Testis (tissue), 2 donors: ENCODE measurements at regions not wholly inside any gene's neighbourhood (a gene's known extent, or its start where the extent isn't known, plus 50 kb on each side); places are given as distances from the start of the nearest gene placed in this dataset.
A peak's percentile ranks its signal among the peaks of the same experiment; 100 is the strongest.

Experiments used
- DNase-seq: peaks from one replicate; pipeline ENCODE4 v3.0.0-alpha.2; 2019
- H3K27ac ChIP-seq, 2 donors: fragments of 200-600 bp; sonication (generic); one replicate each; pipeline ENCODE4 v1.5.1; 2019
- H3K27me3 ChIP-seq: fragments of 200-600 bp; sonication (generic); one replicate; pipeline ENCODE4 v1.5.1; 2019
- H3K36me3 ChIP-seq: fragments of 200-600 bp; sonication (generic); one replicate; pipeline ENCODE4 v1.5.1; 2017; ENCODE audit warnings: low read depth; ENCODE audit errors: missing control alignments
- H3K4me1 ChIP-seq: fragments of 200-600 bp; sonication (generic); one replicate; pipeline ENCODE4 v1.5.1; 2019
- H3K4me3 ChIP-seq, 2 donors: fragments of 200-600 bp; sonication (generic); one replicate each; pipeline ENCODE4 v1.5.1; 2017 to 2019
- H3K9me3 ChIP-seq: fragments of 200-600 bp; sonication (generic); one replicate; pipeline ENCODE4 v1.5.1; 2017
- CTCF ChIP-seq, 3 experiments: fragments of 450-650 bp in 2 of 3; fragments of 200-600 bp in 1 of 3; sonication (generic) in 1 of 3; IDR thresholded peaks; one replicate each; pipeline ENCODE4 v1.5.1; 2016 to 2019; ENCODE audit warnings: antibody characterized with exemption in 3 of 3, mild to moderate bottlenecking in 2 of 3, moderate library complexity in 1 of 3
- POLR2A ChIP-seq: fragments of 450-650 bp; IDR thresholded peaks from one replicate; pipeline ENCODE4 v1.6.1; 2017; ENCODE audit warnings: antibody characterized with exemption, mild to moderate bottlenecking, moderate library complexity
- WGBS, 2 donors: methylation state at CpG; one replicate each; pipeline ENCODE4 v1.1.5; 2018; 5-methylcytosine and 5-hydroxymethylcytosine counted together
- intact Hi-C: fragments of 100-400 bp; cut with DNase I; formaldehyde crosslinking; loops from one replicate; pipeline ENCODE4 v1.15.1; 2023; ENCODE audit warnings: low total_unique reads

DNA sequence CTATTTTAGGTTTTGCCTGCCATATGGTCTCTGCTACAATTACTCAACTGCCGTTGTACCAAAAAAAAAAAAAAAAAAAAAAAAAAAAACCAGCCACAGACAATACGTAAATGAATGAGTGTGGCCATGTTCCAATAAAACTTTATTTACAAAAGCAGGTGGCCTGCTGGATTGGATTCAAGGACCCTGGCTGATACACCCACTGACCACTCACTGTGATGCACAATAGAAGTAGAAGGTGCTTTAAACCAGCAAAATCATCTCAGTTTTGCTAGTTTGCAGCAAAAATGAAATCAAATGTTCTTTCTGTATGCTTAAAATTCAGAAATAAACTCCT is 137.4 kb downstream of the AKAIN1 start:
- H3K36me3 ChIP-seq: no peaks in the 10 kb centered on the region
- 12 to 24% methylated on average over 2 of the region's 2 CpGs for WGBS, 2 donors
- H3K27ac ChIP-seq: no peak overlapping the region
- peak overlapping the region in 1 of 2 donors; percentile 29 for H3K4me3 ChIP-seq
- H3K27me3 ChIP-seq: no peaks in the 10 kb centered on the region
- TF ChIP-seq CTCF (IDR thresholded peaks at IDR 0.05): no peak
- TF ChIP-seq POLR2A: no peak
- intact Hi-C loops: no loop called here
- no peaks in the 10 kb centered on the region for H3K9me3 ChIP-seq
- no peak for DNase-seq
- H3K4me1 ChIP-seq: no peaks in the 10 kb centered on the region

- H3K4me1 ChIP-seq: no peaks in the 10 kb centered on the region
- H3K27me3 ChIP-seq: no peaks in the 10 kb centered on the region
- no peaks in the 10 kb centered on the region for H3K9me3 ChIP-seq
- TF ChIP-seq CTCF (IDR thresholded peaks at IDR 0.05): no peak
- no peak for TF ChIP-seq POLR2A
- intact Hi-C loops: no loop called here
- no peak overlapping the region for H3K27ac ChIP-seq
- H3K4me3 ChIP-seq: peak overlapping the region in 1 of 2 donors; percentile 29
- 41 to 47% methylated on average over 17 of the region's 17 CpGs for WGBS, 2 donors
- H3K36me3 ChIP-seq: no peaks in the 10 kb centered on the region
- DNase-seq: no peak
Measured at GRCh38 chr18:5058768-5059695, 138.0 kb downstream of the AKAIN1 start.

DNA sequence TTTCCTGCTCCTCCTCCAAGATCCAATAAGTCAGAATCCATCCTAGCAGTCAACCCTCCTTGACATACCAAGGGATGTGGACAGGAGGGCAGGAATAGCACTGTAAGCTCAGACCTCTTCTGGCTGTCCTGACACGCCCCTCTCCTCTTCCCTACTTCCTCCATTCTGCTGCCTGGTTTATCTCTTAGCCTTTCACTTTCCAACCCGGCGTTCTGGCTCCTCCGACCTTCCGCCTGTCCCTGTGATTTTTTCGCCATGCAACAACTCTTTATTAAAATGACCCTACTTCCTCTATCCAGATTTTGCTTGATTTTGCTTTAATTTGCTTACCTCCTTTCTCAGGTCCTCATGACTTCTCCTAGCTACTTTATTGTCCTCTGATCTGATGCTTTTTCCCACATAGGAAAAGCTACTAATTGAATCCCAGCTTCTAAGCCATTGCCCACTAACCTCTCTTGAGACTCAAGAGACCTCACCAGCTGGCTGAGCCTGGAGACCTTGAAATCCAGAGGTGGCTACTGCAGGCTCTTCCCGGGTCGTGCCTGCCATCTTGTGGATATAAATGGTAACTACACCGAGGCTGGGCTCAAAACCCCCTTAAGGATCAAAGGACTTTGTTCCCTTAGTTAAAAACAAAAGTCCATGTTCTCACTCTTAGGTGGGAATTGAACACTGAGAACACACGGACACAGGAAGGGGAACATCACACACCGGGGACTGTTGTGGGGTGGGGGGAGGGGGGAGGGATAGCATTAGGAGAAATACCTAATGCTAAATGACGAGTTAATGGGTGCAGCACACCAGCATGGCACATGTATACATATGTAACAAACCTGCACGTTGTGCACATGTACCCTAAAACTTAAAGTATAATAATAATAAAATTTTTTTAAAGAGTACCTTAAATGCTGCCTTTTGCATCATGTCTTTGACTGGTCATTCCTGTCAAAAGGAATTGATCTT is 139.4 kb downstream of the AKAIN1 start:
- intact Hi-C loops: no loop called here
- 14 to 17% methylated on average over 13 of the region's 13 CpGs for WGBS, 2 donors

DNA sequence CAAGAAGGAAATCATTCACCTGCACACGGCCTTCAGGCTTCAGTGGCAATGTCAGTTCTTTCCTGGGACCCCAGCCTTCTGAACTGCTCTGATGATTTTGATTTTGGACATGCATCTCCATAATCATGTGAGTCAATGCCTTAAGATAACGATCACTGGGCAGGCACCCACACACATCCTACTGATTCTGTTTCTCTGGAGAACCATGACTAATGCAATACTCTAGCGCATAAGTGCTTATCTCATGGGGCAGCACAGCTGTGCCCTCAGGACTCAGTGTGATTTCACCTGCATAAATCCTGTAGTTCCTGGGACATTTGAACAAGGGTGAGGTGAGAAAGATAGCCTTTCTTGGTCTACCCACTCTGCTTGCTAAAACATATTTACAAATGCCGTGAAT is 144.6 kb downstream of the AKAIN1 start:
- no peaks in the 10 kb centered on the region for H3K9me3 ChIP-seq
- H3K4me1 ChIP-seq: no peaks in the 10 kb centered on the region
- 86 to 89% methylated on average over 4 of the region's 4 CpGs for WGBS, 2 donors
- H3K27ac ChIP-seq: no peak overlapping the region
- no peaks in the 10 kb centered on the region for H3K36me3 ChIP-seq
- no peak for TF ChIP-seq POLR2A
- no peak for TF ChIP-seq CTCF (IDR thresholded peaks at IDR 0.05)
- DNase-seq: no peak
- no peaks in the 10 kb centered on the region for H3K27me3 ChIP-seq
- intact Hi-C loops: no loop called here
- no peak overlapping the region for H3K4me3 ChIP-seq

More for the DNA sequence above, 139.4 kb downstream of the AKAIN1 start:
- Histone ChIP-seq H3K4me1 (no peaks in the 10 kb centered on the region), H3K27me3 (no peaks in the 10 kb centered on the region), H3K4me3 (no peak overlapping the region), H3K27ac (no peak overlapping the region), H3K9me3 (no peaks in the 10 kb centered on the region), H3K36me3 (no peaks in the 10 kb centered on the region)
- DNase-seq: peak; percentile 82
- no peak for TF ChIP-seq POLR2A
- TF ChIP-seq CTCF (IDR thresholded peaks at IDR 0.05): peak; percentile 60 to 86 (median 77)
